HTR-8/SVneo (cell line): ENCODE measurements at regions not wholly inside any gene's neighbourhood (a gene's known extent, or its start where the extent isn't known, plus 50 kb on each side); places are given as distances from the start of the nearest gene placed in this dataset.
A peak's percentile ranks its signal among the peaks of the same experiment; 100 is the strongest.

ENCODE experiments used
- DNase-seq: peaks from one replicate; pipeline ENCODE4 v3.0.0; 2011; ENCODE audit warnings: low spot score, mixed read lengths; ENCODE audit not compliant: insufficient read length
- FAIRE-seq: peaks from 2 replicates; lab custom pipeline; 2011; peaks lifted over from hg19 to GRCh38; lab: Jason Lieb, UNC

GRCh38 chr2:39512941-39513340 is 75.9 kb upstream of the MAP4K3 start:
- FAIRE-seq (no peak), DNase-seq (no peak)

- DNase-seq (peak; percentile 83), FAIRE-seq (peak; percentile 88)
These were observed 76.6 kb upstream of the MAP4K3 start for GRCh38 chr2:39513641-39514094.

DNA sequence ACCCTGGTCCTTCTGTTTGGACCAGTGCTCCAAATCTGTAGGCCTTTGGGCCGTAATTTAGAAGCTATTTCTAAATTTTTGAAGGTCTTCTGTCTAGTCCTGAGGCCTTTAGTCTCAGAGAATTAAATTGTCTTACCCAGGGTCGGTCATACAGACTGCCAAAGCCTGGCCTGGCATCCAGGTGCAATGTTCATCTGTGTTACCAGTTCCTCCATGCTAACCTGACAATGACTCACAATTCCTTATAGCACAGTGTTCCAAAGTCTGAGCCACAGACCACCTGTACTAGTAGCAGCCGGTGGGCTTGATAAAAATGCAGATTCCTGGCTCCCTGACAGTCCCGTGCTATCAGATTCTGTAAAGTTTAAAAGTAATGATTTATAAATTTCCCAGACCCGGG is 77.7 kb upstream of the MAP4K3 start:
- no peak for FAIRE-seq
- DNase-seq = no peak

DNA sequence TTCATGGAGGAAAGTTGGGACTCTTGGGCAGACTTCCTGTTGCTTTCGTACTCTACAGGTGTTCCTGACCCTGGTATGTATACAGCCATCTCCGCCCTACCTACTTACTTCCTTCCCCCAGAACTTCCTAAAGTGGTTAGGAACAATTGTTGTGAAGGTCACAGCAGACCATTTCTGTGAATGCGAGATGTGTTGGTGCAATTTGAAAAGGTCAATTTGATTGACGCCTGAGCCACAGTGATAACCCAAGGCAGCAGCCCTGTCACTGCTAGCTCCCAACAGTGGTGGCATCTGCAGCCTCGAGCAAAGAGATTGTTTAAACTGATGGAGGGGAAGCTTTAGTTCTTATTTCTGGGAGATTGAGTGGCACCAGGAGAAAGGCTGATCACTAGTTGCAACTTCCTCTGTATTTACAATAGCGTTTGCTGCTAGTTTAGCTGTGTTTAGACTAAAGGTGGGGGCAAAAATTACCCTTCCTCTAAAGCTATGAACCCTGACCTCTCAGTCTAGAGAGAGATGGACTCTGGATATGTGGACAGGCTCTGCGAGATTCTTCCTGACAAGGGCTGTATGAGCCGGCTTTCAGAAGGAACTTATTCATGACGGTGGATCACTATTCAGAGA is 78.3 kb upstream of the MAP4K3 start:
- DNase-seq = no peak
- no peak for FAIRE-seq

- FAIRE-seq = no peak
- DNase-seq = no peak
These were observed 78.8 kb upstream of the MAP4K3 start for GRCh38 chr2:39515897-39516346.

- DNase-seq = no peak
These were observed 79.4 kb upstream of the MAP4K3 start for GRCh38 chr2:39516347-39517101.

DNA sequence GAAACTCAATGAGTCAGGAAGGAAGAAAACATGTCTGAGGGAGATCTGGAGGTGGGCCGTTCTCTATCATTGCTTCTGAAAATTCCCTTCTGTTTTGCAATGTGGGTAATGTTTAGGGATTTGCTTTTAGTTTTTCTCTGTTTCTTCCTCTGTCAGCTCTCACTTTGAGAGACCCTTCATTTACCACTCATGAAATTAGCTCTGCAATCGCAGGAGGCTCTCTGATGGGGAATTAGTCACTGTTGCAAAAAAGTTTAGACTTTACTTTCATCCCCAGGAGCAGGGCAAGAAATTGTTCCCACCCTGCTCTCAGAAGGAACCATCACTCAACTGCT is 80.0 kb upstream of the MAP4K3 start:
- no peak for FAIRE-seq

More at GRCh38 chr2:39516347-39517101, 79.4 kb upstream of the MAP4K3 start:
- FAIRE-seq = no peak

DNA sequence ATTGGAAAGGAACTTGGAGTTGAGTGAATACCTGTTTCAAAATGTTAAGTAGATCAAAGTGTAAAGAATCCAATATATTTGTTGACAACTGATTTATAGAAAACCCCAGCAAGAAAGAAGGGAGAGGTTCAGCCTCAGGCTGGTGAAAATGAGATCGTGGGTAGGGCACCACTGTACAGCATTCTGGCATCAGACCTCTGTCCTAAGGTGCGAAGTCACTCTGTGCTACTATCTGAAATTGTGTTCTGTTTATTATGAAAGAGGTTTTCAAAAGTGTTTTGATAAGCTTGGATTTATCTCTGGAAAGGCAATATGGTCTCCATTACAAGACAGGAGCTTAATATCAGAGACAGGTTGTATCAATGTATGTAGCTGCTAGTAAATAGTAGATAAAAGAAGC is 80.5 kb upstream of the MAP4K3 start:
- FAIRE-seq = no peak
- no peak for DNase-seq

More for the DNA sequence above, 80.0 kb upstream of the MAP4K3 start:
- no peak for DNase-seq

GRCh38 chr2:39519886-39520285 is 82.8 kb upstream of the MAP4K3 start:
- FAIRE-seq = no peak
- no peak for DNase-seq

GRCh38 chr2:39521876-39522517 is 84.9 kb upstream of the MAP4K3 start:
- no peak for FAIRE-seq
- no peak for DNase-seq

DNA sequence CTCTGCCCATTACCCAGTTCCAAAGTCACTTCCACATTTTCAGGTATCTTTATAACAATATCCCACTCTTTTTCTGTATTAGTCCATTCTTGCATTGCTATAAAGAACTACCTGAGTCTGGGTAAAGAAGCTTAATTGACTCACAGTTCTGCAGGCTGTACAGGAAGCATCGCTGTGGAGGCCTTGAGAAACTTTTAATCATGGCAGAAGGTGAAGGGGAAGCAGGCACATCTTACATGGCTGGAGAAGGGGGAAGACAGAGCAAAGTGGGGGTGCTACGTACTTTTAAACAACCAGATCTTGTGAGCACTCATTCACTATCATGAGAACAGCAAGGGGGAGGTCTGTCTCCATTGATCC is 85.4 kb upstream of the MAP4K3 start:
- DNase-seq (no peak), FAIRE-seq (no peak)

GRCh38 chr2:39523308-39524044 is 86.4 kb upstream of the MAP4K3 start:
- peak; percentile 82 for DNase-seq

GRCh38 chr2:39524061-39524460 is 87.0 kb upstream of the MAP4K3 start:
- FAIRE-seq (no peak), DNase-seq (no peak)

More at GRCh38 chr2:39523308-39524044, 86.4 kb upstream of the MAP4K3 start:
- FAIRE-seq = peak; percentile 59

- DNase-seq (no peak), FAIRE-seq (no peak)
These were observed 87.9 kb upstream of the MAP4K3 start for GRCh38 chr2:39524756-39525635.

DNA sequence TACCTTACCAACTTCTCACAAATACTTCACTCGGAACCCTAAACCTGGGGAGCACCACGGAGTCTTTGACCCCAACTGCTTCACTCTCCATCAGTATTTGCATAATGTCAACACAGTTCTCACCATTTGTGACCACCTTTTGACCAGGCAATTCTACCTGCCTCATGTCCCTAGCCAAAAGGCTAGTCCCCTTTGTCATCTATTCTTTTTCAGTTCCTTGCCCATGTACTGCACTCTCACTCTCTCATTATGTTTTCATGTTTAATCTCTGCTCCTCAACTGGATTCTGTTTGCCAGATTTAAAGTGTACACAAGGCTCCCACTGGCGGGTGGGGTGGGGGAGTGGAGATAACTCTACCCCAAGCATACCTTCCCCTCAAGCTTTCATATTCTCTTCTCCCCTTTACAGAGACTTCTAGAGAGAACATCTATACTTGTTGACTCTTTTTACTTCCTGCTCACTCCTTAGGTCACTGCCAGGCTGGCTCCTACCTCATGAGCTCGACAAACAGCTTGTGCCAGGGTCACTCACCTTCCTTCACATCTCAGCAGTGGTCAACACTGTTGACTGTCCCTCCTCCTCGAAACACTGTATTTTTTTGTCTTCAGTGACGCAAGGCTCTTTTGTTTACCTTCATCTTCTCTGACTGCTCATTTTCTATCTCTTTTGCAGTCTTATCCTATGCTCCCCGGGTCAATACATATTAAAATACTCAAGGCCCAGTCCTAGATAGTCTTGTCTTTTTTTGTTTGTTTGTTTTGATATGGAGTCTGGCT is 88.7 kb upstream of the MAP4K3 start:
- FAIRE-seq = no peak
- DNase-seq = no peak

GRCh38 chr2:39528701-39529100 is 91.6 kb upstream of the MAP4K3 start:
- peak; percentile 44 for FAIRE-seq
- DNase-seq = no peak

DNA sequence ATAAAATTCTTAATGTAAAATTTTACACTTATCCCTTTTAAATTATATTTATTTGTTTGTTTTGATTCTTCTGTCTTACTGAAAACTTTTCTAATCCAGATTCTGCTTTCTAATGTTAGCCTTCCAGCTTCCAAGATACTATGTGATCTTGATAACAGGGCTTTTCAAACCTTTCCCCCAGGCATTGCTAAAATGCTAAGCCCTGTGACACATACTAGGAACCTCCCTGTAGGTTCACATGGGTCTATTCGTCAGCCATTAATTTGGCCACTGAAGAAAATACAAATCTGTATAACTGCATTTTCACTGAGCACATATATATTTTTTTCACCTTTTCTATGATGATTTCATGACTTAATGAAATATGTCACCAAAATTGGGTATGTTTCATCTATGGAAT is 92.8 kb upstream of the MAP4K3 start:
- FAIRE-seq = no peak
- DNase-seq = no peak

- FAIRE-seq = no peak
- no peak for DNase-seq
These were observed 93.4 kb upstream of the MAP4K3 start for GRCh38 chr2:39530411-39530866.

GRCh38 chr2:39531220-39531777 is 94.2 kb upstream of the MAP4K3 start:
- FAIRE-seq (no peak), DNase-seq (no peak)
